OCI-LY3 (cell line): ENCODE measurements at regions not wholly inside any gene's neighbourhood (a gene's known extent, or its start where the extent isn't known, plus 50 kb on each side); places are given as distances from the start of the nearest gene placed in this dataset.

Source experiments
- H2AFZ ChIP-seq: fragments of 200-600, 300-600 bp; shearing (Covaris generic); 2 replicates; pipeline ENCODE4 v1.6.0; 2014; ENCODE audit warnings: antibody characterized with exemption, low read depth, low read length
- H3K27ac ChIP-seq: fragments of 200-600, 300-600 bp; sonication (generic); 2 replicates; pipeline ENCODE4 v1.5.1; 2014; ENCODE audit warnings: mild to moderate bottlenecking, low read length, moderate library complexity, mixed read lengths
- H3K27me3 ChIP-seq: fragments of 200-600, 300-600 bp; sonication (generic); 2 replicates; pipeline ENCODE4 v1.6.1; 2014; ENCODE audit warnings: low read depth, low read length, mixed read lengths
- H3K36me3 ChIP-seq: fragments of 200-600, 300-600 bp; sonication (generic); replicated peaks from 2 replicates; pipeline ENCODE3; 2014; ENCODE audit warnings: low read depth, low read length, mixed read lengths
- H3K4me1 ChIP-seq: fragments of 300-600, 200-600 bp; sonication (generic); 2 replicates; pipeline ENCODE4 v1.6.1; 2014; ENCODE audit warnings: low read length, mixed read lengths
- H3K4me2 ChIP-seq: fragments of 200-600, 300-600 bp; sonication (generic); 2 replicates; pipeline ENCODE4 v1.6.1; 2014; ENCODE audit warnings: low read length, mixed read lengths
- H3K4me3 ChIP-seq: fragments of 300-600, 200-600 bp; sonication (generic); 2 replicates; pipeline ENCODE4 v1.5.1; 2014; ENCODE audit warnings: antibody characterized with exemption, mild to moderate bottlenecking, low read length, moderate library complexity
- H3K79me2 ChIP-seq: fragments of 300-600, 200-600 bp; shearing (Covaris generic); 2 replicates; pipeline ENCODE4 v1.6.1; 2014; ENCODE audit warnings: mild to moderate bottlenecking, low read length, mixed read lengths
- H3K9ac ChIP-seq: fragments of 300-600, 200-600 bp; shearing (Covaris generic); 2 replicates; pipeline ENCODE4 v1.6.0; 2014; ENCODE audit warnings: mild to moderate bottlenecking, low read length, moderate library complexity
- H3K9me3 ChIP-seq: fragments of 200-600, 300-600 bp; shearing (Covaris generic); 2 replicates; pipeline ENCODE4 v1.6.1; 2014; ENCODE audit warnings: low read length, mixed read lengths; ENCODE audit not compliant: insufficient read depth
- H4K20me1 ChIP-seq: fragments of 200-600, 300-600 bp; sonication (generic); 2 replicates; pipeline ENCODE4 v1.6.1; 2016; ENCODE audit warnings: low read length, mixed read lengths; ENCODE audit not compliant: insufficient read depth
- EZH2phosphoT487 ChIP-seq: fragments of 200-600 bp; shearing (Covaris generic); IDR thresholded peaks from 2 replicates; pipeline ENCODE4 v1.6.1; 2018; ENCODE audit warnings: antibody characterized with exemption, mixed run types, low read depth
- TF ChIP-seq, protein P1 (sequence below): fragments of 200-600, 300-600 bp; sonication (generic); IDR thresholded peaks from 2 replicates; pipeline ENCODE4 v1.5.1; 2014; ENCODE audit warnings: antibody characterized with exemption, low read length, low read depth

DNA sequence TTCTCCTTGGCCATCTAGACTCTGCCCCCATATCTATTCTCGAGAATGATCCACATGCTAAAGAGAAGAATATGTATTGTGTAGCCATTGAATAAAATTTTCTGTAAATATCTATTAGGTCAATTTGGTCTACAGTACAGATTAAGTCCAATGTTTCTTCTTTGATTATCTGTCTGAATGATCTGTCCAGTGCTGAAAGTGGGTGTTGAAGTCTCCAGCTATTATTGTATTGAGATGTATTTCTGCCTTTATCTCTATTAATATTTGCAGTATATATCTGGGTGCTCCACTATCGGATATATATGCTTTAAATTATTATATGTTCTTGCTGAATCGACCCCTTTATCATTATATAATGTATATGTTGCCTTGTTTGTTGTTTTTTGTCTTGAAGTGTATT lies 384.9 kb upstream of the ROBO1 start:
- no peaks in the 10 kb centered on the region for H3K4me1 ChIP-seq
- no peak overlapping the region for H3K4me2 ChIP-seq
- no peaks in the 10 kb centered on the region for H3K9me3 ChIP-seq
- H3K27ac ChIP-seq, result no peak overlapping the region
- no peaks in the 10 kb centered on the region for H3K27me3 ChIP-seq
- no peak overlapping the region for H3K4me3 ChIP-seq
- no peak overlapping the region for H2AFZ ChIP-seq
- TF ChIP-seq, protein P1, sequence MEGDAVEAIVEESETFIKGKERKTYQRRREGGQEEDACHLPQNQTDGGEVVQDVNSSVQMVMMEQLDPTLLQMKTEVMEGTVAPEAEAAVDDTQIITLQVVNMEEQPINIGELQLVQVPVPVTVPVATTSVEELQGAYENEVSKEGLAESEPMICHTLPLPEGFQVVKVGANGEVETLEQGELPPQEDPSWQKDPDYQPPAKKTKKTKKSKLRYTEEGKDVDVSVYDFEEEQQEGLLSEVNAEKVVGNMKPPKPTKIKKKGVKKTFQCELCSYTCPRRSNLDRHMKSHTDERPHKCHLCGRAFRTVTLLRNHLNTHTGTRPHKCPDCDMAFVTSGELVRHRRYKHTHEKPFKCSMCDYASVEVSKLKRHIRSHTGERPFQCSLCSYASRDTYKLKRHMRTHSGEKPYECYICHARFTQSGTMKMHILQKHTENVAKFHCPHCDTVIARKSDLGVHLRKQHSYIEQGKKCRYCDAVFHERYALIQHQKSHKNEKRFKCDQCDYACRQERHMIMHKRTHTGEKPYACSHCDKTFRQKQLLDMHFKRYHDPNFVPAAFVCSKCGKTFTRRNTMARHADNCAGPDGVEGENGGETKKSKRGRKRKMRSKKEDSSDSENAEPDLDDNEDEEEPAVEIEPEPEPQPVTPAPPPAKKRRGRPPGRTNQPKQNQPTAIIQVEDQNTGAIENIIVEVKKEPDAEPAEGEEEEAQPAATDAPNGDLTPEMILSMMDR, result no peak
- TF ChIP-seq EZH2phosphoT487, result no peak
- H4K20me1 ChIP-seq, result no peaks in the 10 kb centered on the region
- H3K9ac ChIP-seq, result no peak overlapping the region
- H3K36me3 ChIP-seq, result no peaks in the 10 kb centered on the region
- H3K79me2 ChIP-seq, result no peaks in the 10 kb centered on the region

DNA sequence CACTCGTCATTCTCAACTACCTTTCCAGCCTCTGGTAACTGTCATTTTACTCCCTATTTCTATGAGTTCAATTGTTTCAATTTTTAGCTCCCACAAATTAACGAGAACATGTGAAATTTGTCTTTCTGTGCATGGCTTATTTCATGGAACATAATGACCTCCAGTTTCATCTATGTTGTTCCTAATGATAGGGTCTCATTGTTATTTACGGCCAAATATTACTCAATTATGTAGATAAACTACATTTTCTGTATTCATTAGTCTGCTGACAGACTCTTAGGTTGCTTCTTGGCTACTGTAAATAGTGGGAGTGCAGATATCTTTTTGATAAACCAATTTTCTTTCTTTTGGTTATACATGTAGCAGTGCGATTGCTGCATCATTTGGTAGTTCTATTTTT lies 374.9 kb upstream of the ROBO1 start:
- H3K36me3 ChIP-seq, result no peaks in the 10 kb centered on the region
- H3K79me2 ChIP-seq, result no peaks in the 10 kb centered on the region
- H4K20me1 ChIP-seq, result no peaks in the 10 kb centered on the region
- no peaks in the 10 kb centered on the region for H3K27me3 ChIP-seq
- no peak overlapping the region for H3K4me3 ChIP-seq
- no peak overlapping the region for H2AFZ ChIP-seq
- H3K4me1 ChIP-seq, result no peaks in the 10 kb centered on the region
- H3K27ac ChIP-seq, result no peak overlapping the region
- H3K4me2 ChIP-seq, result no peak overlapping the region
- H3K9me3 ChIP-seq, result no peaks in the 10 kb centered on the region
- TF ChIP-seq, protein P1, result no peak
- no peak for TF ChIP-seq EZH2phosphoT487
- H3K9ac ChIP-seq, result no peak overlapping the region

GRCh38 chr3:80141557-80141956 lies 373.8 kb upstream of the ROBO1 start:
- Histone ChIP-seq H3K9ac (no peak overlapping the region), H3K9me3 (no peaks in the 10 kb centered on the region), H3K36me3 (no peaks in the 10 kb centered on the region), H3K4me3 (no peak overlapping the region), H3K79me2 (no peaks in the 10 kb centered on the region), H3K4me1 (no peaks in the 10 kb centered on the region), H2AFZ (no peak overlapping the region), H3K27ac (no peak overlapping the region), H3K27me3 (no peaks in the 10 kb centered on the region), H4K20me1 (no peaks in the 10 kb centered on the region), H3K4me2 (no peak overlapping the region)
- TF ChIP-seq, protein P1, result no peak
- no peak for TF ChIP-seq EZH2phosphoT487

- H3K79me2 ChIP-seq, result no peaks in the 10 kb centered on the region
- no peak for TF ChIP-seq EZH2phosphoT487
- TF ChIP-seq, protein P1, result no peak
- no peak overlapping the region for H3K4me2 ChIP-seq
- no peak overlapping the region for H3K4me3 ChIP-seq
- H3K9me3 ChIP-seq, result no peaks in the 10 kb centered on the region
- H2AFZ ChIP-seq, result no peak overlapping the region
- H3K4me1 ChIP-seq, result no peaks in the 10 kb centered on the region
- no peak overlapping the region for H3K27ac ChIP-seq
- H3K36me3 ChIP-seq, result no peaks in the 10 kb centered on the region
- no peaks in the 10 kb centered on the region for H4K20me1 ChIP-seq
- no peaks in the 10 kb centered on the region for H3K27me3 ChIP-seq
- H3K9ac ChIP-seq, result no peak overlapping the region
These were observed 348.5 kb upstream of the ROBO1 start for GRCh38 chr3:80116281-80116680.
